GM10266 (cell line): ENCODE measurements at regions not wholly inside any gene's neighbourhood (a gene's known extent, or its start where the extent isn't known, plus 50 kb on each side); places are given as distances from the start of the nearest gene placed in this dataset.

Experiments used
- DNase-seq: peaks from one replicate; pipeline ENCODE4 v3.0.0; 2012; ENCODE audit errors: extremely low spot score
- TF ChIP-seq, protein P1 (sequence below): IDR thresholded peaks from 2 replicates; pipeline ENCODE4 v1.5.1; 2012; ENCODE audit warnings: mild to moderate bottlenecking, low read depth; ENCODE audit not compliant: control insufficient read depth, insufficient read depth; ENCODE audit errors: missing control alignments

DNA sequence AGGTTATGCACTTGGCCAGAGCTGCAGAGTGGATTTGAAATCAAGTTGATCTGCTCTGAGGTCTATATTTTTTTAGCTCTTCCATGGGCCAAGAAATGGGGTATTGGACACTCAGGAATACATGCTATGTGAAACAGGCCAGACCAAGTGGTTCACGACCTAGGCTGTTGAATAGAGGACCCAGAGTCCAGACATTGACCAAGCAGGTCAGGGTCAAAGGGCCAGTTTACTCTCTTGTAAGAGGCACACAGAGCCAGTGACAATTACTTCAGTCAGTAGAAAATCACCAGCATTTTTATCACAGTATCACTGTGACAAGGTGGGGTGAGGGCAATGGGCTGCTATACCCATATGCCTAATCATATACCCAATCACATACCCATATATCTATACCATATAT lies 320.6 kb upstream of the RORA start:
- DNase-seq = no peak
- TF ChIP-seq, protein P1, sequence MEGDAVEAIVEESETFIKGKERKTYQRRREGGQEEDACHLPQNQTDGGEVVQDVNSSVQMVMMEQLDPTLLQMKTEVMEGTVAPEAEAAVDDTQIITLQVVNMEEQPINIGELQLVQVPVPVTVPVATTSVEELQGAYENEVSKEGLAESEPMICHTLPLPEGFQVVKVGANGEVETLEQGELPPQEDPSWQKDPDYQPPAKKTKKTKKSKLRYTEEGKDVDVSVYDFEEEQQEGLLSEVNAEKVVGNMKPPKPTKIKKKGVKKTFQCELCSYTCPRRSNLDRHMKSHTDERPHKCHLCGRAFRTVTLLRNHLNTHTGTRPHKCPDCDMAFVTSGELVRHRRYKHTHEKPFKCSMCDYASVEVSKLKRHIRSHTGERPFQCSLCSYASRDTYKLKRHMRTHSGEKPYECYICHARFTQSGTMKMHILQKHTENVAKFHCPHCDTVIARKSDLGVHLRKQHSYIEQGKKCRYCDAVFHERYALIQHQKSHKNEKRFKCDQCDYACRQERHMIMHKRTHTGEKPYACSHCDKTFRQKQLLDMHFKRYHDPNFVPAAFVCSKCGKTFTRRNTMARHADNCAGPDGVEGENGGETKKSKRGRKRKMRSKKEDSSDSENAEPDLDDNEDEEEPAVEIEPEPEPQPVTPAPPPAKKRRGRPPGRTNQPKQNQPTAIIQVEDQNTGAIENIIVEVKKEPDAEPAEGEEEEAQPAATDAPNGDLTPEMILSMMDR = no peak

DNA sequence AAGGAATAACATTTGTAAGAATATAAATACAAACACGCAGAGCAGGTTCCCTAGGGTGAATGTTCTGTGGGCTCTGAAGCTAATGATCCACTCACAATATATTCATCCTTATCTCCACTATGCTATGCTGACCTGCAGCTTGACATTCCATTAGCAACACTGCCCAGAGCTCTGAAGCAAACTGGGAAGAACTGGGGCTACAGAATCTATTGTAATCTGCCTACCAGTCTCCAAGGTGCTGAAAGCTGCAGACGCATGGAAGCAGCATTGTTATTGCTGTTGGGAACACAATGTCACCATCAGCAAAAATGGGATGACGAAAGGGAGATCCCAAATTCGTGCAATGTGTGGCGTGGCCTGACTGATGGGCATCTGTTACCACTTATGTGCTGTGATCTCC lies 316.7 kb upstream of the RORA start:
- TF ChIP-seq, protein P1 = no peak
- DNase-seq = no peak

DNA sequence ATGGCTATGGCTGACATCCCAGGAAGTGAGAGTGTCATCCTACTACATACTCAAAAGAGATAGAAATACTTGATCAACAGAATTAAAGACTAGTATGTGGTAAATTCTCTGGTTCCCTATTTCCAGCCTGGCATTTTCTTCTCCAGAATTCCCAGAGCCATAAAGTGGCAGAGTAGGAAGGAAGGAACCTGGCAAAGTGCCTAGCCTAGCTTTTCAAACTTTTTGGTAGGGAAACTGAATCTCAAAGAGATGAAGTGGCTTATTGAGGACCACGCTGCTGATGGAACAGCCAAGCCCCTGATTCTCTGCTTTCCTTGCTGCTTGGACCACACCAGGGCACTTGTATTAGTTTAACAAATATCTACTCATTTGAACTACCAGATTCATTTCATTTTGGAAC lies 312.4 kb upstream of the RORA start:
- DNase-seq = no peak
- TF ChIP-seq, protein P1 = no peak

DNA sequence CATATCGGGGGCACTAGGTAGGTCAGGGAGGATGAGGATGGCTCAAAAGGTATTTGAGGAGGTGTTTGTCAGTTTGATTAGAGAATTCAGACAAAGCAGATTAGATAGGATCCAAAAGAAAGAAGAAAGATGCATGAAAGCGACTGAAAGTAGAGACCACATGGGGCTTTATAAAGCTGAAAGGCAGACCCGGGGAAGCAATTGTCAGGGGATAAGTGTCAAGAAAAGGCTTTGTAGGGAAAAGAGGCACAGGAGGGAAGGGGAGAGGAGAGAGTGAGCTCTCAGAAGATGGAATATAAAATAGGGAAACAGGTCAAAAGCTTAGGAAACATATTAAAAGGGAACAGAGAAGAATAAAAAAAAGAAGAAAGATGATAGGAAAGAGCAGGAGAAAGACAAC lies 308.2 kb upstream of the RORA start:
- TF ChIP-seq, protein P1 = no peak
- DNase-seq = no peak

DNA sequence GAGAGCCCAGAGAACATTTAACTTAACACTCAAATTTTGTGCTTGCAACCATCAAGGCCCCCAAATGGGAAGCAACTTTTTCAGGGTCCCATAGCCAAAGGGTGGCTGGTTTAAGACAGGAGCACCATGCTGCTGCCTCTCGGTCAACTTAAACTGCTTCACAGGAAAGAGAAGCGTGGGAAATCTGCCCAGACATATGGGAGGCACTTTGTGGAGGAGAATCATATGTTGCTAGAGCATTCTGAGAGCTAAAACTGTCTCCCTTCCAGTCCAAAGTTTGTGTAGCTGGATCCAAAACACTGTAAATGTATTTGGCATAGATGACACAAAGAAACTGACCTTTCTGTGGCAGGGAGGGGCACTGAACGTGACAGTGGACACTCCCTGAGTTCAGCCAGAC lies 305.9 kb upstream of the RORA start:
- TF ChIP-seq, protein P1 = no peak
- DNase-seq = no peak

DNA sequence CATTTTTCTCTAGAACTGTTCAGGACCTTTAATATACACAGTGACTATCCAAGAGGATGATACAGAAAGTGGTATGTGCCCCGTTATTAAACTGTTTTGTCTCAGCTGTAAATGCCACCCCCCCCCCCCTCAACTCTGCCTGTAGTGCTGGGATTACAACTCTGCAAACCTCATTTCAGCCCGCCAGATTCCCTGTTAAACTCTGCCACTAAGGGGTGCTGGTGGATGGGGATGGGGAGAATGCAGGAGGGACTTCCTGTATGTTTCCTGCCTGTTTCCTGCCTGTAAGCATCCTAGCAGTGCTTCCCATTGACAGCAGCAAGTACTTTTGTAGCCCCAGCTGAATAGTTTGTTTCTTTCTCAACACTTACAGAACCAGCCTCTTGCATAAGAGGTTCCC lies 301.7 kb upstream of the RORA start:
- TF ChIP-seq, protein P1 = no peak

DNA sequence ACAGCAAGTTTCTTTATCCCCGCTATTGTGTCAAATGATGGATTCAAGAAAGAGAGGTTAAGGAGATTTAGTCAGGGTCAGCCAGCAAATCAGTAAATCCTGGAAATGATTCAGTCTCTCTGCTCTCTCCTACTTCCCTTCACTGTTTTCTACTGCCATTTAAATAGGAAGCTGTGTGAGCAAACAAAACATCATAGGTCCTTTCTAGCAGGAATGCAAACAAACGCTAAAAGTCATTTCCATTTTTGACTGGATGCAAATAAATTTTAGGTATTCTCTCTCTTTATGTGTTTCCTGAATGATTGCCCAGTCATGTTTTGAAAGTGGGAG lies 299.4 kb upstream of the RORA start:
- TF ChIP-seq, protein P1 = no peak
- DNase-seq = no peak

More for the DNA sequence above, 301.7 kb upstream of the RORA start:
- DNase-seq = no peak
